HEK293 (cell line): ENCODE measurements at regions not wholly inside any gene's neighbourhood (a gene's known extent, or its start where the extent isn't known, plus 50 kb on each side); places are given as distances from the start of the nearest gene placed in this dataset.

Experiments used
- AEBP2 ChIP-seq: fragments of 450-650 bp; formaldehyde crosslinking; IDR thresholded peaks from 2 replicates; pipeline ENCODE4 v1.5.1; 2016; ENCODE audit warnings: missing biosample characterization, missing genetic modification characterization, borderline replicate concordance
- ELK4 ChIP-seq: IDR thresholded peaks from 2 replicates; pipeline ENCODE4 v1.6.1; 2011; ENCODE audit warnings: mild to moderate bottlenecking, low read depth, low read length, borderline replicate concordance
- REST ChIP-seq: fragments of 450-650 bp; formaldehyde crosslinking; IDR thresholded peaks from 2 replicates; pipeline ENCODE4 v1.5.1; 2016; ENCODE audit warnings: missing biosample characterization, missing genetic modification characterization
- ZBTB10 ChIP-seq: fragments of 450-650 bp; formaldehyde crosslinking; IDR thresholded peaks from 2 replicates; pipeline ENCODE4 v1.5.1; 2016; ENCODE audit warnings: missing biosample characterization, missing genetic modification characterization
- ZBTB11 ChIP-seq: fragments of 450-650 bp; formaldehyde crosslinking; conservative IDR thresholded peaks from 2 replicates; pipeline ENCODE4 v1.5.1; 2016; ENCODE audit warnings: low read depth, missing biosample characterization, missing genetic modification characterization
- ZBTB8A ChIP-seq: fragments of 450-650 bp; formaldehyde crosslinking; IDR thresholded peaks from 2 replicates; pipeline ENCODE4 v1.5.1; 2016; ENCODE audit warnings: missing biosample characterization, missing genetic modification characterization
- ZNF140 ChIP-seq: fragments of 450-650 bp; formaldehyde crosslinking; IDR thresholded peaks from 2 replicates; pipeline ENCODE4 v1.5.1; 2016; ENCODE audit warnings: missing biosample characterization, missing genetic modification characterization
- ZNF174 ChIP-seq: fragments of 450-650 bp; formaldehyde crosslinking; IDR thresholded peaks from 2 replicates; pipeline ENCODE4 v1.5.0; 2017; ENCODE audit warnings: missing biosample characterization, mild to moderate bottlenecking, missing genetic modification characterization
- ZNF223 ChIP-seq: fragments of 450-650 bp; formaldehyde crosslinking; IDR thresholded peaks from 2 replicates; pipeline ENCODE4 v1.5.1; 2016; ENCODE audit warnings: missing biosample characterization, missing genetic modification characterization
- ZNF23 ChIP-seq: fragments of 450-650 bp; formaldehyde crosslinking; IDR thresholded peaks from 2 replicates; pipeline ENCODE4 v1.5.1; 2016; ENCODE audit warnings: missing biosample characterization, missing genetic modification characterization, borderline replicate concordance
- ZNF248 ChIP-seq: fragments of 450-650 bp; formaldehyde crosslinking; IDR thresholded peaks from 2 replicates; pipeline ENCODE4 v1.5.1; 2017; ENCODE audit warnings: missing biosample characterization, missing genetic modification characterization
- ZNF266 ChIP-seq: fragments of 450-650 bp; formaldehyde crosslinking; IDR thresholded peaks from 2 replicates; pipeline ENCODE4 v1.5.1; 2016; ENCODE audit warnings: missing biosample characterization, missing genetic modification characterization, low read depth
- ZNF366 ChIP-seq: fragments of 450-650 bp; formaldehyde crosslinking; conservative IDR thresholded peaks from 2 replicates; pipeline ENCODE4 v1.5.1; 2016; ENCODE audit warnings: missing biosample characterization, missing genetic modification characterization
- ZNF426 ChIP-seq: fragments of 450-650 bp; formaldehyde crosslinking; IDR thresholded peaks from 2 replicates; pipeline ENCODE4 v1.5.1; 2017; ENCODE audit warnings: missing biosample characterization, missing genetic modification characterization, mild to moderate bottlenecking, inconsistent platforms, moderate library complexity
- ZNF433 ChIP-seq: fragments of 450-650 bp; formaldehyde crosslinking; IDR thresholded peaks from 2 replicates; pipeline ENCODE4 v1.5.1; 2016; ENCODE audit warnings: missing biosample characterization, missing genetic modification characterization, low read depth
- ZNF473 ChIP-seq: fragments of 450-650 bp; formaldehyde crosslinking; IDR thresholded peaks from 2 replicates; pipeline ENCODE4 v1.5.1; 2017; ENCODE audit warnings: missing biosample characterization, missing genetic modification characterization
- ZNF518A ChIP-seq: fragments of 450-650 bp; formaldehyde crosslinking; conservative IDR thresholded peaks from 2 replicates; pipeline ENCODE4 v1.5.1; 2016; ENCODE audit warnings: low read depth, missing biosample characterization, missing genetic modification characterization
- ZNF596 ChIP-seq: fragments of 450-650 bp; IDR thresholded peaks from 2 replicates; pipeline ENCODE4 v1.5.0; 2018; ENCODE audit warnings: missing biosample characterization, mild to moderate bottlenecking, missing genetic modification characterization, moderate library complexity
- ZNF623 ChIP-seq: fragments of 450-650 bp; formaldehyde crosslinking; IDR thresholded peaks from 2 replicates; pipeline ENCODE4 v1.5.1; 2016; ENCODE audit warnings: missing biosample characterization, missing genetic modification characterization
- ZNF658 ChIP-seq: fragments of 450-650 bp; formaldehyde crosslinking; IDR thresholded peaks from 2 replicates; pipeline ENCODE4; 2016; ENCODE audit warnings: missing biosample characterization, missing genetic modification characterization
- ZNF792 ChIP-seq: fragments of 450-650 bp; formaldehyde crosslinking; IDR thresholded peaks from 2 replicates; pipeline ENCODE4 v1.5.1; 2016; ENCODE audit warnings: missing biosample characterization, missing genetic modification characterization
- ZSCAN30 ChIP-seq: fragments of 450-650 bp; IDR thresholded peaks from 2 replicates; pipeline ENCODE4 v1.5.1; 2018; ENCODE audit warnings: missing biosample characterization, mild to moderate bottlenecking, missing genetic modification characterization, moderate library complexity

GRCh38 chrX:82626978-82627377 lies 881.1 kb upstream of the POU3F4 start (continued):
- TF ChIP-seq ZNF174 (tag by site-specific recombination) (no peak), ZNF623 (tag by site-specific recombination) (peak; percentile 66), ZNF433 (tag by site-specific recombination) (peak; percentile 35; the same call in 1 of the 2 replicates), ZNF518A (peak; percentile 73; the same call in 1 of the 2 replicates), ZNF266 (0 out of 2 replicates have a peak, but pooled peaks have one; percentile 44), ZNF596 (tag by site-specific recombination) (no peak), ZNF658 (tag by site-specific recombination) (no peak), ZNF426 (tag by site-specific recombination) (peak; percentile 78), ELK4 (no peak), ZNF140 (tag by site-specific recombination) (peak; percentile 57; the same call in 1 of the 2 replicates), ZBTB11 (tag by site-specific recombination) (peak; percentile 77), ZSCAN30 (tag by site-specific recombination) (no peak), ZNF366 (tag by site-specific recombination) (no peak), ZNF248 (tag by site-specific recombination) (no peak), ZBTB10 (tag by site-specific recombination) (no peak), ZNF792 (tag by site-specific recombination) (no peak), ZNF473 (tag by site-specific recombination) (no peak), ZBTB8A (tag by site-specific recombination) (peak; percentile 51; the same call in 1 of the 2 replicates), ZNF23 (tag by site-specific recombination) (no peak), REST (tag by site-specific recombination) (peak; percentile 37; the same call in 1 of the 2 replicates), AEBP2 (tag by site-specific recombination) (peak; percentile 59; the same call in 1 of the 2 replicates), ZNF223 (tag by site-specific recombination) (no peak)
